ENCODE measurements at regions not wholly inside any gene's neighbourhood (a gene's known extent, or its start where the extent isn't known, plus 50 kb on each side); places are given as distances from the start of the nearest gene placed in this dataset.
"Not testable (repeated sequence)": the region's sequence is repeated elsewhere in the genome, so short reads cannot be mapped to it uniquely, and the experiment has no call there.

DNA sequence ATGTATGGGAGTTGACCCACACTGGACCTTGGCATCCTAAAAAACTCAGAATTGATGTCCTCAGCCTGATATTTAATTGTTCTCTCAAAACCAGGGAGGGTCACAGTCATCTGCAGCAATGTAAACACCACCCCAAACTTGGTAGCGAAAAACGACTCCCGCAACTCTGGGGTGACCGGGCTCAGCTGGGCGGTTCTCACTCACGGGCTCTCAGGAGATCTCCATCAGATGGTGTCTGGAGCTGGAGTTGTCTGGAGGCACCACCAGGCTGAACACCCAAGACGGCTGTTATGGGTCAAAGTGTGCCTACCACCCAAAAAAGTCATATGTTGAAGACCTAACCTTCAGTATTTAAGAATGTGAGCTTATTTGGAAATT lies 50.9 kb upstream of the NXT1 start:
- DNase-seq = no peak

DNA sequence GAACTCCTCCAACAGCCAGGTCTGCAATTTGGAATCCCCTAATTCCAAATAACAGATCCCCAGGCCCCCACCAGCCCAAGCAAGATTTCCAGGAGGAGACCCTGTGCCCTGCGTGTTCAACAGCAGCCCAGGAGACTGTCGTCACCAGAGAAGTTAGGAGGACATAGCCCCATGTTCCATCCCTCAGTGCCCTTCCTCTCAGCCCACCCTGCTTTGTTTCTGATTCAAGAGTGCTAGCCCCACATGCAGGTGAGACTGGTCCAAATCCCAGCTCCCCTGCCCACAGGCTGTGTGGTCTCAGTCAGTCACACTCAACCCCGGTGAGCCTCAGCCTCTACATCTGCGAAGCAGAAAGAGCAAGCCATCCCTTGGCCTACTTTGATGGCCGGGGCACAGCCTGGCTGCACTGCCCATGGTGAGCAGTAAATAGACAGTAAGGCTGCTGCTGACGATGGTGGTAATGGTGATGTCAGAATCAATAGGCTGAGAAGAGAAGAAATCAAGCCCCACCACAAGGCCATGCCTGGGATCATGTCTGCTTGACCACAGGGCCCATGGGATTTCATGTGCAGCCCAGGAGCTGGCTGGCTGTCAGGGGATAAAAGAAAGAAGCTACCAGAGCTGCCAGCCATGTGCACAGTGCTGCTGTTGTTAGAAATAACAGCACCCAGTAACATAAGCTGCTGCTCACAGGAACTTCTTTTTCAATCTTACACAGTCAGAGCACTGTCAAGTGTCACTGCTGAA lies 51.5 kb upstream of the NXT1 start:
- DNase-seq = no peak

DNA sequence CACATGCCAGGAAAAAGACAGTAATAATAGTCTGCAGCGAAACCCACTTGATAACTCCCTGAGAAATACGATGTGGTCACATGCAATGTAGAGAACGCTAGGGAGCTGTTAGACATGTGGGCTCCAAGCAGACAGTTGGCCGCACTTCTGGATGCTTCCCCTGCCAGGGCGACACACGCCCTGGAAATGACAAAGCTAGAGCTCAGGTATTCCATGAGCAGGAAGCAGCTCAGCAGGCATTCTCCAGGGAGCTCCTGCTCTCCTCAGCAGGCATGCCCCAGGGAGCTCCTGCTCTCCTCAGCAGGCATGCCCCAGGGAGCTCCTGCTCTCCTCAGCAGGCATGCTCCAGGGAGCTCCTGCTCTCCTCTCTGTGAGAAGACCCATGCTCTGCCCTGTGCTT lies 52.4 kb upstream of the NXT1 start:
- peak; percentile 11 for DNase-seq

- no peak for DNase-seq
Measured at GRCh38 chr20:23296841-23297701, 53.5 kb upstream of the NXT1 start.

- no peak for DNase-seq
Measured at GRCh38 chr20:23295934-23296333, 54.7 kb upstream of the NXT1 start.

DNA sequence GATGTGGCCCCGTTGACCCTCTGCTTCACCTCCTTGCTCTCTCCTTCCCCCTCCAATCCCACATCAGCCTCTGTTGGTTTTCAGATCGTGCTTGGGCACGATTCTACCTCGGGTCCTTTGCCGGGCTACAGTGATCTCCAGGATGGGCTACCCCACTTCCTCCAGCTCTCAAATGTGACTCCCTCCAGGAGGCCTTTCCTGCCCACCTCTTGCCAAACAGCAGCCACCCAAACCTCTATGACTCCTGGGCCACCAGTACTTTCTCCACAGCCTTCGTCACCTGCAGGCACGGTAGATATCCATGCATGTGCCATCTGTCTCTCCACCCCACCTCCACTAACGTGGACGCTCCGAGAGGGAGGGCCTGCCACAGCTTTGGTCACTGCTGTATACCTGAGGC lies 55.9 kb upstream of the NXT1 start:
- no peak for DNase-seq

GRCh38 chr20:23294166-23294565 lies 56.4 kb upstream of the NXT1 start:
- DNase-seq = no peak

DNA sequence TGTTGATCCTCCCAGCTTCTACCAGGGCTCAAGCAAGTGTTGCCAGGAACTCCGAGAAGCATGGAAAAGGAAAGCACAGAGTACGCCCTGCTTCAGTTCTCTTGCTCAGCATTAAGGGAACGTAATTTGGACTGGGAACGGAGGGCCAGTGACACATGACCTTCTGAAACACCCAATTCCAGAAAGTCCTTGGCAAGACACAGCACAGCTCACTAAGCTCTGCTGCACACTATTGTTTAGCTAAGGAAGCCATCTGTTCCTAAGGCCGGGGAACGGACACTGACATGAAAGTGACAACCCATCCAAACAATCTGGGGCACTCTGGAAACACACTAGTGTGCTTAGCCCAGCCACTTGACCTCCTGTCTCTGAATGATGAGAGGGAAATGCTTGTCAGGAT lies 56.9 kb upstream of the NXT1 start:
- no peak for DNase-seq

- not testable (repeated sequence) for DNase-seq
Measured at GRCh38 chr20:23292311-23292710, 58.3 kb upstream of the NXT1 start.

DNA sequence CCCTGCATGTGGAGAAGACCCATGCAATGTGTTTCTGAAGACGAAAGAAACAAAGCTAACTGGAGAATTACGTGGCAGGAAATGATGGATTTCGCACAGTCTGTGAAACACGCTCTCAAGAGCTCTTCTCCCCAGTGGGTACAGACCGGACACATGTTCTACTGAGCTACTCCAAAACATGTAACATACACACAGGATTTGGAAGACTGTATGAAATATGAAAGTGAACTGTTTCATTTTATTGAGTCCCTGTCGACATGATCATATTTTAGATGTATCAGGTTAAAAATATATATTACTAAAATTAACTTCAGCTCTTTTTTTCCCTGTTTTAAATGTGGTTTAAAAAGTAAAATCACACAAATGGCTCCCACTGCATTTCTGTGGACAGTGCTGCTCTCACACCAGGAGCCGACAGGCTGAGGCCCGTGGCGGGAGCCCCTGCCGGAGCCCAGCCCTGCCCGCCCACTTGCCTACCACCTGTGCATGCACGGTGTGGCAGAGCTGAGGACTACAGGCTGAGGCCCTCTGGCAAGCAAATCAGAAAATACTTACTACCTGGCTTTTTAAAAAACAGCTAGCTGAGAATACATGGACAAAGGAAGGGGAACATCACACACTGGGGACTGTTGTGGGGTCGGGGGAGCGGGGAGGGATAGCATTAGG lies 58.9 kb upstream of the NXT1 start:
- DNase-seq = no peak

DNA sequence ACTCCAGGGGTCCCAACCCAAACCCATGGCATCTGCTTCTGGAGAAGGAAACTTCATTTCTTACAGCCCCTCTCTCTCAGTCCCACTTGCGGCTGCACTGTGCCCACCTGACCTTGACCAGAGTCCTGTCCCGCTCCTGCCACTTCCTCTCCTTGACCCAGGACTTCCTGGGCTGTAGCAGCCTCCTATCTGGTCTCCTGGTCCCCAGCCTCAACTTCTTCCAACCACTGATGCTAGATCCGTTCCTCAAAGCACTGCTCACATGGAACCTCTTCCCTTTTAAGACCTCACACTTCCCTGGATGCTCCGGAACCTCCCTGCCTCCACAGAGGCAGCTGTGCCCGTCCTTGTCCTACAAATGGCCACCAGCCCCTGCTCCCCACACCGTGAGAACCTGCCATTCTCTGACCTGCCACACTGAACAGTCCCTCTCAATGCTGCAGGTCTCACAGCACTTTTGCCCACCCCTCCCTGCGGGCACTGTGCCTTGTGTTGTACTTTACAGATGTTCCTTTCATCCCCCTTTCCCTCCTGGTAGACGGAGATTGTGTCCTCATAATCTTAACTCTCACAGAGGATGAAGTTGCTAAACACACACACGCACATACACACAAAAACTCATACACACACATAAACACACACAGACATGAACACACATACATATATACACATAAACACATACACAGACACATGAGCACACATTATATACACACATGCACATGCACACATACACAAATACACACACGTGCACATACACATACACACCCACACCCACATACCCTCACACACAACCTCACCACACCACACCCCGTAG lies 59.6 kb upstream of the NXT1 start:
- DNase-seq = no peak

- DNase-seq = no peak
Measured at GRCh38 chr20:23289724-23290395, 60.7 kb upstream of the NXT1 start.

GRCh38 chr20:23289249-23289648 lies 61.3 kb upstream of the NXT1 start:
- DNase-seq = no peak

DNA sequence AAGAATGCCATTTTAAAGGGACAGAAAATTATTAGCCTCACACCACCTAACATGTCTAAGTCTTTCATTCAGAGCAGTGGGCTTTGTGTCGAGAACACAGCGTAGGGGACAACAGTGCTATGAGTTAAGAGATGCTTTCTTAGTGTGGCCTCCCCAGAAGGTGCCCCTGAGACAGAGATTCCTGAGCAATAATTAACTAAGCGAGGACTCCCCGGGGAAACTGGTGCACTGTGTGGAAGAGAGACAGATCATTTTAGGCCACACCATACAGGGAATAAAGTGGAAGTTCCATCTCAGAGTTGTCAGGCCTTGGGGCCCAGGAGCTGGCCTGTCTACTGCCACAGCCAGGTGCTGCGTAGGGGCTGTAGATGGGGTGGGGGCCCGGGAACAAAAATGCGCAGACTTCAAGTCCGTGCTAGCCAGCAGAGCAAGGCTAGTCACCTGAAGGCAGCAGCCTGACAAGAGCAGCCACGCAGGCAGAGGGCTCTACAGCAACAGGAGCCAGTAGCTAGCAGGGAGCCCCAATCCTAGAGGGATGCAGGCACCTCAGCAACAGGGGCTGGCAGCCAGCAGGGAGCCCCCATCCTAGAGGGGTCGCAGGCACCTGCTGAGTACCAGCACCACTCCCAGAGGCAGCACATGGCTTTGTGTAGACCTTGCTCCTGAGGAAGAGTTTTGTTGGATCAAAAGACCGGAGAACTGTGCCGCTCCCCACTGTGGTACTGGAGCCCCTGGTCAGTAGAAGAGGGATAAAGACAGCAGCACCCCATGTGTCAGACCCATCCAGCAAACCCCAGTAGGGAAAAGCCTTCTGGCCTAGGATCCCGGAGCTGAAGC lies 63.0 kb upstream of the NXT1 start:
- no peak for DNase-seq

DNA sequence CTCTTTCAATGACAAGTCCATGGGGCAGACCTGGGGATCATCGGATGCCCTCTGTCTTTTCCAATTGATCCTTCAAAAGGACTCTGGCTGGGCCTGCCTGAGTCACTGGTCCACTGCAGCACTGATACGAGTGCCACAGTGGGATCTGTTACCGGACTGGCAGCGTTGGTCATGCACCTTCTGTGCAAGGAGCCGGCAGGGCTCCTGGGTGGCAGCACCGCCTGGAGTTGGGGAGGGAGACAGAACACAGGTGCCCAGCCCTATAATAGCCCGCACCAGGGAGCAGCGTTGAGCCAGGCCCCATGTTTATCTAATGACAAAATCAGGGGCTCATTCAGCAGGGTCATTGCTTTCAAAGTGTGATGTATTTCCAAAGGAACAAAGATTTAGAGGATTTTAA lies 64.2 kb upstream of the NXT1 start:
- DNase-seq = no peak

DNA sequence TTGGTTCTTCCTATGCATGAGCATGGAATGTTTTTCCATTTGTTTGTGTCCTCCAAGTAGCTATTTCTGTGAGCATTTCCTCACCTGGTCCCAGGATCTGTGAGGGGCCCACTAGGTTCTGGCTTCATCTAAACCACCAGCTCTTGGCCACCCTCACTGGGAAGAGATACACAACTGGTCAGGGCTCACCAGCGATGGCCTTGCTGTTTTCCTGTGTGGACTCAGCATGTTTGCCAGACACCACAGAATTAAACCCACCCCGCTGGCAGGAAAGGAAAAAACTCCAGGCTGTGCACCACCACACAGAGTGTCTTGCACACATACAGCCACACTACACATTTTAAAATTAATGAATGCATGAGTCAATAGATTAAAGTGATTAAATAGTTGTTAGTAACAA lies 65.1 kb upstream of the NXT1 start:
- no peak for DNase-seq

- DNase-seq = no peak
Measured at GRCh38 chr20:23284009-23284408, 66.6 kb upstream of the NXT1 start.

GRCh38 chr20:23283096-23283850 lies 67.3 kb upstream of the NXT1 start:
- DNase-seq = no peak

DNA sequence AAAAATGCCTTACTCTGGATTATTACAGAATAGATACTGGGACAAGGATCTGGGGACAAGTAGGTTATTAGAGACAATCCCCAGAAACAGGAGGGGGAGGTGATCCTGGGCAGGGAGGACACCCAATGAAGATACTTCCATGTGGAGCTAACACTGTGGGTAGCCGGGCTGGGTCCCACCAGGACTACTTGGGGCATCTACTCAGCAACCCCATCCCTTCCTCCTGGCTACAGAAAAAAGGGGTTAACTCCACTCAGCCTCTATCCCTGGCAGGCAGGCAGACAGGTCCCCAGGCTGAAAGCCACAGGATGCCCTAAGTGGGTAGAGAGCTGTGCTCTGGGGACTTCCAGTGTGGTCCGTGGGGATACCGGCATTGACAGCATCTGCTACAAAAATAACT lies 68.0 kb upstream of the NXT1 start:
- no peak for DNase-seq

- no peak for DNase-seq
Measured at GRCh38 chr20:23282111-23282510, 68.5 kb upstream of the NXT1 start.

- no peak for DNase-seq
Measured at GRCh38 chr20:23279836-23280235, 70.8 kb upstream of the NXT1 start.

Data from NCI-H146 (cell line).